IMR-90 (cell line): ENCODE measurements at regions not wholly inside any gene's neighbourhood (a gene's known extent, or its start where the extent isn't known, plus 50 kb on each side); places are given as distances from the start of the nearest gene placed in this dataset.
"Not testable (repeated sequence)": the region's sequence is repeated elsewhere in the genome, so short reads cannot be mapped to it uniquely, and the experiment has no call there.

Experiments
- ATAC-seq: fragments of 200-7000 bp; cut with Tn5 transposase; 2 replicates; pipeline ENCODE4 v1.9.1; 2020; ENCODE audit warnings: low read depth, mild to moderate bottlenecking, moderate library complexity
- BruUV-seq: library from RNA; stranded (reverse); fragments of 400-500 nt; replicated peaks from 2 replicates; lab custom pipeline; 2021; lab: Mats Ljungman, UMichigan
- CTCF ChIA-PET: fragments of 300-600 bp; formaldehyde crosslinking; extraction: SDS; loops from one replicate; lab custom pipeline; 2021; ENCODE audit warnings: antibody characterized with exemption; lab: Yijun Ruan, JAX
- POLR2A ChIA-PET: fragments of 300-600 bp; sonication (Branson Sonifier 250); formaldehyde crosslinking; loops from one replicate; lab custom pipeline; 2022; ENCODE audit warnings: antibody characterized with exemption; ENCODE audit not compliant: unreplicated experiment; lab: Charles Lee
- DNase-seq: peaks from one replicate; pipeline ENCODE4 v3.0.0; 2013
- H2AFZ ChIP-seq: replicated peaks from 2 replicates; pipeline ENCODE3; 2013; ENCODE audit warnings: low read length, mild to moderate bottlenecking; ENCODE audit not compliant: poor library complexity
- H2AK5ac ChIP-seq: 2 replicates; pipeline ENCODE4 v1.6.1; 2013; ENCODE audit warnings: low read depth, low read length, inconsistent platforms
- H2AK9ac ChIP-seq: replicated peaks from 2 replicates; pipeline ENCODE3; 2013; ENCODE audit warnings: mild to moderate bottlenecking, low read depth, low read length, moderate library complexity; ENCODE audit not compliant: poor library complexity
- H2BK120ac ChIP-seq: 2 replicates; pipeline ENCODE4 v1.6.1; 2013; ENCODE audit warnings: low read depth, low read length, inconsistent platforms
- H2BK15ac ChIP-seq: 3 replicates; pipeline ENCODE4 v1.6.1; 2013; ENCODE audit warnings: low read depth, low read length, inconsistent platforms
- H2BK20ac ChIP-seq: 2 replicates; pipeline ENCODE4 v1.6.1; 2013; ENCODE audit warnings: low read depth, mild to moderate bottlenecking, inconsistent platforms, low read length, moderate library complexity
- H2BK5ac ChIP-seq: 2 replicates; pipeline ENCODE4 v1.6.1; 2013; ENCODE audit warnings: mild to moderate bottlenecking, low read depth, low read length, inconsistent platforms; ENCODE audit not compliant: poor library complexity, severe bottlenecking
- H3K14ac ChIP-seq: replicated peaks from 2 replicates; pipeline ENCODE4 v1.6.1; 2013; ENCODE audit warnings: low read depth, low read length, inconsistent platforms
- H3K18ac ChIP-seq: 2 replicates; pipeline ENCODE4 v1.6.1; 2013; ENCODE audit warnings: low read depth, low read length, control low read depth
- H3K23ac ChIP-seq: 2 replicates; pipeline ENCODE4 v1.6.1; 2013; ENCODE audit warnings: low read depth, low read length, inconsistent platforms
- H3K27ac ChIP-seq: 2 replicates; pipeline ENCODE4 v1.5.1; 2013; ENCODE audit warnings: mild to moderate bottlenecking, control low read depth, low read length; ENCODE audit not compliant: insufficient read depth
- H3K27me3 ChIP-seq: 2 replicates; pipeline ENCODE4 v1.6.1; 2013; ENCODE audit warnings: low read length; ENCODE audit not compliant: control insufficient read depth, insufficient read depth
- H3K36me3 ChIP-seq: 2 replicates; pipeline ENCODE4 v1.6.1; 2013; ENCODE audit warnings: low read length, mixed read lengths; ENCODE audit not compliant: control insufficient read depth, insufficient read depth
- H3K4ac ChIP-seq: 2 replicates; pipeline ENCODE4 v1.6.1; 2013; ENCODE audit warnings: low read depth, low read length, inconsistent platforms
- H3K4me1 ChIP-seq: 2 replicates; pipeline ENCODE4 v1.6.1; 2013; ENCODE audit warnings: low read length, mixed read lengths; ENCODE audit not compliant: control insufficient read depth, insufficient read depth
- H3K4me2 ChIP-seq: 2 replicates; pipeline ENCODE4 v1.6.1; 2013; ENCODE audit warnings: low read depth, mild to moderate bottlenecking, control low read depth, low read length, moderate library complexity
- H3K4me3 ChIP-seq: 2 replicates; pipeline ENCODE4 v1.5.1; 2013; ENCODE audit warnings: low read depth, mild to moderate bottlenecking, control low read depth, low read length, moderate library complexity; ENCODE audit not compliant: insufficient read depth
- H3K56ac ChIP-seq: 2 replicates; pipeline ENCODE4 v1.6.1; 2013; ENCODE audit warnings: low read length, inconsistent platforms; ENCODE audit not compliant: insufficient read depth; ENCODE audit errors: extremely low read depth
- H3K79me1 ChIP-seq, 2 experiments: 2 replicates each; pipeline ENCODE4 v1.6.1; 2013; ENCODE audit warnings: low read length in 2 of 2, inconsistent platforms in 1 of 2, low read depth in 1 of 2
- H3K9ac ChIP-seq: 2 replicates; pipeline ENCODE4 v1.6.1; 2013; ENCODE audit warnings: low read depth, low read length, control low read depth
- H3K9me1 ChIP-seq: 2 replicates; pipeline ENCODE4 v1.6.1; 2013; ENCODE audit warnings: low read length, inconsistent platforms; ENCODE audit not compliant: insufficient read depth
- H3K9me3 ChIP-seq: 2 replicates; pipeline ENCODE4 v1.6.1; 2013; ENCODE audit warnings: low read length; ENCODE audit not compliant: control insufficient read depth, insufficient read depth
- H4K20me1 ChIP-seq: 2 replicates; pipeline ENCODE4 v1.6.1; 2013; ENCODE audit warnings: low read length, inconsistent platforms; ENCODE audit not compliant: insufficient read depth
- H4K5ac ChIP-seq: 2 replicates; pipeline ENCODE4 v1.6.1; 2013; ENCODE audit warnings: mild to moderate bottlenecking, low read depth, low read length, control low read depth
- H4K8ac ChIP-seq, 2 experiments: 2 replicates each; pipeline ENCODE4 v1.6.1; 2013; ENCODE audit warnings: low read depth in 2 of 2, low read length in 2 of 2, control low read depth in 1 of 2, inconsistent platforms in 1 of 2
- H4K91ac ChIP-seq: 2 replicates; pipeline ENCODE4 v1.6.1; 2013; ENCODE audit warnings: low read depth, low read length, inconsistent platforms; ENCODE audit not compliant: insufficient read depth
- WGBS, 2 experiments: methylation state at CpG; one replicate each; pipeline versions ENCODE4 v1.1.5 to v1.1.7; 2013; ENCODE audit warnings: missing lambda C conversion rate in 2 of 2; ENCODE audit not compliant: insufficient read length in 1 of 2; ENCODE audit errors: extremely low coverage in 2 of 2; 5-methylcytosine and 5-hydroxymethylcytosine counted together
- dilution Hi-C: fragments of 300-500 bp; cut with HindIII; formaldehyde crosslinking; loops from one replicate; pipeline ENCODE4 v1.14.3; 2018; ENCODE audit warnings: low sequenced_read_pairs; ENCODE audit not compliant: unreplicated experiment
- in situ Hi-C: fragments of 300-500 bp; cut with MboI; formaldehyde crosslinking; loops from 3 replicates; pipeline ENCODE4 v1.14.3; 2019; ENCODE audit warnings: low sequenced_read_pairs, inconsistent platforms, mixed read lengths
- intact Hi-C: fragments of 100-400 bp; cut with micrococcal nuclease; formaldehyde crosslinking; loops from 2 replicates; pipeline ENCODE4 v1.10.0; 2022

- in situ Hi-C loops, H4K5ac ChIP-seq, H2BK15ac ChIP-seq, dilution Hi-C loops, CTCF ChIA-PET, H2BK20ac ChIP-seq, H2AK5ac ChIP-seq, H3K4ac ChIP-seq, H3K36me3 ChIP-seq, H2AFZ ChIP-seq, H3K18ac ChIP-seq, POLR2A ChIA-PET, ATAC-seq, H3K14ac ChIP-seq, H2BK120ac ChIP-seq, H3K27me3 ChIP-seq, H4K91ac ChIP-seq, H4K8ac ChIP-seq, H4K20me1 ChIP-seq, H3K4me1 ChIP-seq, H3K79me1 ChIP-seq, H2BK5ac ChIP-seq, H3K56ac ChIP-seq, intact Hi-C loops, H3K23ac ChIP-seq, BruUV-seq, H2AK9ac ChIP-seq, H3K9me1 ChIP-seq, DNase-seq, H3K4me2 ChIP-seq, H3K9ac ChIP-seq, H3K4me3 ChIP-seq, H3K27ac ChIP-seq, H3K9me3 ChIP-seq: not testable (repeated sequence)
- 42% methylated on average over 5 of the region's 18 CpGs; no CpG with 5 or more reads in 1 of the 2 experiments for WGBS, 2 experiments
Observed at GRCh38 chr5:152659470-152659869, 254.4 kb upstream of the NMUR2 start.
